Neural cell (in vitro differentiated cells): ENCODE measurements at regions not wholly inside any gene's neighbourhood (a gene's known extent, or its start where the extent isn't known, plus 50 kb on each side); places are given as distances from the start of the nearest gene placed in this dataset.

ENCODE experiments used
- H2AFZ ChIP-seq: fragments of 200-600, 300-800 bp; sonication (generic), shearing (Covaris generic); 2 replicates; pipeline ENCODE4 v1.6.0; 2014; ENCODE audit warnings: low read depth, mild to moderate bottlenecking, antibody characterized with exemption, low read length, moderate library complexity
- H3F3A ChIP-seq: fragments of 200-600 bp; shearing (Covaris generic); 2 replicates; pipeline ENCODE4 v1.6.1; 2016; ENCODE audit warnings: mild to moderate bottlenecking, moderate library complexity, mixed read lengths, antibody characterized with exemption, low read length; ENCODE audit not compliant: insufficient read depth, poor library complexity, severe bottlenecking
- H3K27ac ChIP-seq: fragments of 200-600, 300-800 bp; sonication (generic), shearing (Covaris generic); 2 replicates; pipeline ENCODE4 v1.5.1; 2014; ENCODE audit warnings: mild to moderate bottlenecking, low read length, moderate library complexity
- H3K27me3 ChIP-seq: fragments of 300-800, 200-600 bp; sonication (generic), shearing (Covaris generic); 2 replicates; pipeline ENCODE4 v1.6.0; 2014; ENCODE audit warnings: mild to moderate bottlenecking, low read depth, low read length, moderate library complexity; ENCODE audit not compliant: insufficient read depth
- H3K36me3 ChIP-seq: fragments of 300-800, 200-600 bp; sonication (generic), shearing (Covaris generic); 2 replicates; pipeline ENCODE4 v1.5.1; 2014; ENCODE audit warnings: mild to moderate bottlenecking, antibody characterized with exemption, low read length, moderate library complexity; ENCODE audit not compliant: insufficient read depth
- H3K4me2 ChIP-seq: fragments of 300-800, 200-600 bp; sonication (generic), shearing (Covaris generic); 2 replicates; pipeline ENCODE4 v1.6.0; 2014; ENCODE audit warnings: mild to moderate bottlenecking, low read length
- H3K4me3 ChIP-seq: fragments of 300-800, 200-600 bp; sonication (generic), shearing (Covaris generic); 2 replicates; pipeline ENCODE4 v1.5.1; 2014; ENCODE audit warnings: mild to moderate bottlenecking, low read length, moderate library complexity
- H3K79me2 ChIP-seq: fragments of 200-600 bp; shearing (Covaris generic); replicated peaks from 2 replicates; pipeline ENCODE4 v1.6.0; 2014; ENCODE audit warnings: mild to moderate bottlenecking, low read length, moderate library complexity; ENCODE audit not compliant: insufficient read depth
- H3K9ac ChIP-seq: fragments of 300-800, 200-600 bp; sonication (generic), shearing (Covaris generic); 2 replicates; pipeline ENCODE4 v1.6.1; 2016; ENCODE audit warnings: mild to moderate bottlenecking, low read length, mixed read lengths
- H3K9me2 ChIP-seq: fragments of 200-600 bp; shearing (Covaris generic); 2 replicates; pipeline ENCODE4 v1.6.1; 2016; ENCODE audit warnings: mild to moderate bottlenecking, low read length, mixed read lengths; ENCODE audit not compliant: insufficient read depth
- H3K9me3 ChIP-seq: fragments of 200-600, 300-800 bp; sonication (generic), shearing (Covaris generic); 2 replicates; pipeline ENCODE4 v1.6.1; 2016; ENCODE audit warnings: mild to moderate bottlenecking, mixed run types, low read length, moderate library complexity, mixed read lengths
- H4K20me1 ChIP-seq: fragments of 200-600 bp; shearing (Covaris generic); 2 replicates; pipeline ENCODE4 v1.6.1; 2016; ENCODE audit warnings: mild to moderate bottlenecking, mixed run types; ENCODE audit not compliant: insufficient read depth
- EP300 ChIP-seq: fragments of 450-650 bp; conservative IDR thresholded peaks from 2 replicates; pipeline ENCODE4 v1.6.1; 2014; ENCODE audit warnings: antibody characterized with exemption, mild to moderate bottlenecking, moderate library complexity; ENCODE audit not compliant: poor library complexity, severe bottlenecking
- EZH2 ChIP-seq: fragments of 200-600, 300-800 bp; shearing (Covaris generic), sonication (generic); IDR thresholded peaks from 2 replicates; pipeline ENCODE4 v1.6.1; 2014; ENCODE audit warnings: antibody characterized with exemption, low read length, borderline replicate concordance, mild to moderate bottlenecking; ENCODE audit not compliant: insufficient read depth, poor library complexity, severe bottlenecking
- MXI1 ChIP-seq: fragments of 450-650 bp; conservative IDR thresholded peaks from 2 replicates; pipeline ENCODE4 v1.6.1; 2014; ENCODE audit warnings: antibody characterized with exemption, mild to moderate bottlenecking; ENCODE audit not compliant: poor library complexity, severe bottlenecking
- POLR2AphosphoS5 ChIP-seq: IDR thresholded peaks from 2 replicates; pipeline ENCODE4 v1.6.1; 2012
- RAD21 ChIP-seq: fragments of 450-650 bp; conservative IDR thresholded peaks from 2 replicates; pipeline ENCODE4 v1.6.1; 2014; ENCODE audit warnings: antibody characterized with exemption, mild to moderate bottlenecking, moderate library complexity
- REST ChIP-seq: IDR thresholded peaks from 2 replicates; pipeline ENCODE4 v1.6.1; 2012; ENCODE audit warnings: borderline replicate concordance
- SMC3 ChIP-seq: fragments of 450-650 bp; conservative IDR thresholded peaks from 2 replicates; pipeline ENCODE4 v1.6.1; 2014; ENCODE audit warnings: antibody characterized with exemption, mild to moderate bottlenecking, moderate library complexity; ENCODE audit not compliant: poor library complexity
- TAF1 ChIP-seq: IDR thresholded peaks from 2 replicates; pipeline ENCODE4 v1.6.1; 2012; ENCODE audit warnings: low read depth
- TF ChIP-seq, protein P1 (sequence below): fragments of 450-650 bp; IDR thresholded peaks from 2 replicates; pipeline ENCODE4 v1.5.1; 2014; ENCODE audit warnings: antibody characterized with exemption, mild to moderate bottlenecking, moderate library complexity; ENCODE audit not compliant: poor library complexity, severe bottlenecking

GRCh38 chr4:43898836-43899235 lies 549.8 kb downstream of the KCTD8 start:
- Histone ChIP-seq H3K9me2 (no peaks in the 10 kb centered on the region), H3K9ac (no peak overlapping the region), H4K20me1 (no peaks in the 10 kb centered on the region), H2AFZ (no peak overlapping the region), H3K4me2 (no peak overlapping the region), H3K4me3 (no peak overlapping the region), H3K36me3 (no peaks in the 10 kb centered on the region), H3K79me2 (no peaks in the 10 kb centered on the region), H3K9me3 (no peaks in the 10 kb centered on the region), H3F3A (no peaks in the 10 kb centered on the region), H3K27ac (no peak overlapping the region), H3K27me3 (no peaks in the 10 kb centered on the region)
- no peak for TF ChIP-seq SMC3
- TF ChIP-seq EZH2: no peak
- TF ChIP-seq, protein P1, sequence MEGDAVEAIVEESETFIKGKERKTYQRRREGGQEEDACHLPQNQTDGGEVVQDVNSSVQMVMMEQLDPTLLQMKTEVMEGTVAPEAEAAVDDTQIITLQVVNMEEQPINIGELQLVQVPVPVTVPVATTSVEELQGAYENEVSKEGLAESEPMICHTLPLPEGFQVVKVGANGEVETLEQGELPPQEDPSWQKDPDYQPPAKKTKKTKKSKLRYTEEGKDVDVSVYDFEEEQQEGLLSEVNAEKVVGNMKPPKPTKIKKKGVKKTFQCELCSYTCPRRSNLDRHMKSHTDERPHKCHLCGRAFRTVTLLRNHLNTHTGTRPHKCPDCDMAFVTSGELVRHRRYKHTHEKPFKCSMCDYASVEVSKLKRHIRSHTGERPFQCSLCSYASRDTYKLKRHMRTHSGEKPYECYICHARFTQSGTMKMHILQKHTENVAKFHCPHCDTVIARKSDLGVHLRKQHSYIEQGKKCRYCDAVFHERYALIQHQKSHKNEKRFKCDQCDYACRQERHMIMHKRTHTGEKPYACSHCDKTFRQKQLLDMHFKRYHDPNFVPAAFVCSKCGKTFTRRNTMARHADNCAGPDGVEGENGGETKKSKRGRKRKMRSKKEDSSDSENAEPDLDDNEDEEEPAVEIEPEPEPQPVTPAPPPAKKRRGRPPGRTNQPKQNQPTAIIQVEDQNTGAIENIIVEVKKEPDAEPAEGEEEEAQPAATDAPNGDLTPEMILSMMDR: no peak
- TF ChIP-seq REST: no peak
- no peak for TF ChIP-seq EP300
- no peak for TF ChIP-seq TAF1
- TF ChIP-seq POLR2AphosphoS5: no peak
- no peak for TF ChIP-seq RAD21

DNA sequence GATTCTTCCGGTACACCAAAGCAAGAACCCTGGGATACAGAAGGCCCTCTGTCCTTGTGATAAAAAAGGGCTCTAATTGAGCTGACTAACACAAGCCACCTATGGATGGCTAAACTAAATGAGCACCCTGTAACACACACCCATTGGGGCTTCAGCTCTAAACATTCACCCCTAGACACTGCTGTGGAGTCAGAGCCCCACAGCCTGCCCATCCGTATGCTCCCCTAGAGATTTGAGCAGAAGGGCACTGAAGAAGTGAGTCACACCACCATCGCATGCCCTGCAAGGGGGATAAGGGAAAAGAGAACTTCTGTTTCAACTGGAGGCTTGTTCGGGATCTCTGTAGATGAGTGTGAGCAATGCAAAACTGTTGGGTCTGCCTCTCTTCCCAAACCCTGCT lies 545.2 kb downstream of the KCTD8 start:
- Histone ChIP-seq H3K9me3 (no peaks in the 10 kb centered on the region), H3K9me2 (no peaks in the 10 kb centered on the region), H3K27me3 (no peaks in the 10 kb centered on the region), H3K27ac (no peak overlapping the region), H2AFZ (no peak overlapping the region), H3K9ac (no peak overlapping the region), H3F3A (no peaks in the 10 kb centered on the region), H4K20me1 (no peaks in the 10 kb centered on the region), H3K79me2 (no peaks in the 10 kb centered on the region), H3K4me3 (no peak overlapping the region), H3K4me2 (no peak overlapping the region), H3K36me3 (no peaks in the 10 kb centered on the region)
- TF ChIP-seq RAD21 (no peak), REST (no peak), POLR2AphosphoS5 (no peak), MXI1 (no peak), SMC3 (no peak), EZH2 (no peak), TAF1 (no peak), EP300 (no peak)
- TF ChIP-seq, protein P1: no peak
